GM19452 (cell line): ENCODE measurements at regions not wholly inside any gene's neighbourhood (a gene's known extent, or its start where the extent isn't known, plus 50 kb on each side); places are given as distances from the start of the nearest gene placed in this dataset.
A peak's percentile ranks its signal among the peaks of the same experiment; 100 is the strongest.

Experiments used
- ATAC-seq: cut with Tn5 transposase; IDR thresholded peaks from one replicate; pipeline ENCODE4 v1.9.1; 2021; ENCODE audit not compliant: unreplicated experiment

- no peak for ATAC-seq
Measured at GRCh38 chr6:166754218-166755030, 127.4 kb upstream of the RPS6KA2 start.

DNA sequence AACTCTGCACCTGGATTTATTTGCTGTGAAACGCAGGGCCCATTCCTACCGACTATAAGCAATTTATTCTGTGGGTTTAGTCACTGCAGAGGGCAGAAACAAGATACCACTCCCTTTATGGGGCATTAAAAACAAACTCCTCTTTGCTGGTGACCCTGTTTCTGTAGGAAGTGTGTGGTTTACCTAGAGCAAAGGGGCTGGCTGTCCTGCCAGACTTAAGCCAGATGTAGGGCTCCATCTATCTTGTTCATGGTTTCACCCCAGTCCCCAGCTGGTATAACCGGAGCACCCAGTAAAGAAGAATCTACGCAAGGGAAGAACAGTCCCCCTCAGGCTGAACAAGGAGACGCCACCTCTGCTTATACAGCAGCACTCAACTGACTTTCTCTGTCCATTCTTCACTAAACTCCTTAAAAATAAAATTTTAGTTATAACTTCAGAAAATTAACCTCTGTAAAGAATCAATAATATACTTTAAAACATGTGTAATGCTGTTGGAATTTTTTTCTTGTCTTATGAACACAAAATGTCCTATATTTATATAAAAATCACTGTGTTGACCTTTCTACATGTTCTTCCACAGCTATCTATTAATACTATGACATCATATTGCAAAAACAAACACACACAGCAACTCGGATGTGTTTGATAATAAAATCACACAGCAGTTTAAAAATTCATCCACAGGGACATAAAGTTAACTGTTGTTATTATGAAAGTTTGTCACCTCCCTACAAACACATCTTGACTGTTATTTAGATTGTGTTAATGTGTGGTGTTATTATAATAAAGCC is 126.1 kb upstream of the RPS6KA2 start:
- ATAC-seq = no peak

DNA sequence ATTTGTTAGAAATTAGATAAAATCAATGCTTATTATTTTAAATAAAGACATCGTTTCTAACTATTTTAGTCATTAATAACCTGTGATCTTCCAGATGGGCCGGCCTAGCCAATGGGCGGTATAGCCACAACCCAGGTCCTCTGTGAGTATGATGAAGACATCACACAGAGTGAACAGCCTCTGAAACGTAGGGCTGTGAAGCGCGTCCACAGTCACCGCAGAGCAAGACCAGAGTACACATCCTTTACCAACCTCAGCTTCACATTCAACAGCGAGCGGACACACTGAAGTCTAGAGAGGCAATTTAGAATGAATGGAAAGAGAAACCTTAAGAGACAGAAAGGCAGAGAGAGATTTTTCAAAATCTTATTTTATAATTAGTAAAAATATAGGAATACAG is 125.0 kb upstream of the RPS6KA2 start:
- ATAC-seq = peak; percentile 94

DNA sequence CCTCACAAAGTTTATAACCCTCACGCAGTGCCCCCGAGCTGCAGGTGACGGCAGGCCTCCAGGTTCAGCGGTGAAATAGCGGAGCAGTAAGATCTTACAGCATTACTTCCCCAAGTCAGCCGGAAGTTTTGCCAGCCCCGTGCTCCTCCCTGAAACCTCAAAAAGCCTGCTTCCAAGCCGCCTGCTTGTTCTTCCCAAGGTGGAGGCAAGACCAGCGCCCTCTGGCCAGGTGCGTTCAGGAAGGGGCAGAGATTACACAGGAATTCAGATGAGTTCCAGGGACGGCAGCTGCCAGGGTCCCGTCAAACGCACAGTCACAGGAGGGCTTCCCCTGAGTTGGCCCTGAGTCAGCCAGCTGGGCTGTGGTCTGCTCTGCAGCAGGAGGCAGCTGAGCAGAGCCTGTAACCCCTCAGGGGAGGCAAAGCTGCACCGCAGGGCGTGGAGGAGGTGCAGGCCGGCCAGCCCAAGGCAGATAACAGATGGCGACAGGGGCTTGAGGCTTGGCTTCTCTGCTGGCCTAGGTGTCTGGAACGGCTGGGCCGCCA is 124.1 kb upstream of the RPS6KA2 start:
- ATAC-seq = peak; percentile 78

DNA sequence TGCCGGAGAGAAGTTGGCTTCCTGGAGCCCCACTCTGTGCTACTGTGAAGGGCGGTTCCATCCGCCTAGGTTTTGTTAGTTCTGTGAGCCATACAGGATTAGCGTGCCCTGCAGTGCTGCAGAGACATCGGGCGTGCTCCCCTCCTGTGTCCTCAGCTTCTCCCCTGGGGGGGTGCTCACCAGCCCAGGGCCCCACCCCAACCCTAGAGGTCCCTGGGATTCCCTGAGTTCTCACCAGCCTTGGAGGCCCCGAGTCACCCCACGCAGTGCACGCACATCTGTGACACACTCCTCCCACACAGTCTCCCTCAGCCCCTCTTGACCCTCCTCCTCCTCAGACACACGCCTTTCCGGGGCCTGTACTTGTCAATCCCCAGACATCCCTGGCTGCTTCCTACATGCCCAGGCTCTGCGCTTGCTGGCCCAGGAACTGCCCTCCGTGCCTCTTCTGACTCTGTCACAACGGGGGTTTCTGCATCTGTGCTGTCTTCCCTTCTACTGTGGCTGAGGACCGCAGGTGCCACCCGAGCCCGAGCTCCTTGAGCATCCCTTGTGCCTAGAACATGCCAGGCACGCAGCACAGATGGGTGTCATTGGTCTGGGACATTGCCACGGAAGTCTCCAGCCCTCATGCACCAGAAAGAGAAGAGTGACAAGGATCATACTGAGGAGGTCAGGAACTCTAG is 123.2 kb upstream of the RPS6KA2 start:
- ATAC-seq = no peak

- ATAC-seq = no peak
Measured at GRCh38 chr6:166749666-166750065, 122.6 kb upstream of the RPS6KA2 start.

DNA sequence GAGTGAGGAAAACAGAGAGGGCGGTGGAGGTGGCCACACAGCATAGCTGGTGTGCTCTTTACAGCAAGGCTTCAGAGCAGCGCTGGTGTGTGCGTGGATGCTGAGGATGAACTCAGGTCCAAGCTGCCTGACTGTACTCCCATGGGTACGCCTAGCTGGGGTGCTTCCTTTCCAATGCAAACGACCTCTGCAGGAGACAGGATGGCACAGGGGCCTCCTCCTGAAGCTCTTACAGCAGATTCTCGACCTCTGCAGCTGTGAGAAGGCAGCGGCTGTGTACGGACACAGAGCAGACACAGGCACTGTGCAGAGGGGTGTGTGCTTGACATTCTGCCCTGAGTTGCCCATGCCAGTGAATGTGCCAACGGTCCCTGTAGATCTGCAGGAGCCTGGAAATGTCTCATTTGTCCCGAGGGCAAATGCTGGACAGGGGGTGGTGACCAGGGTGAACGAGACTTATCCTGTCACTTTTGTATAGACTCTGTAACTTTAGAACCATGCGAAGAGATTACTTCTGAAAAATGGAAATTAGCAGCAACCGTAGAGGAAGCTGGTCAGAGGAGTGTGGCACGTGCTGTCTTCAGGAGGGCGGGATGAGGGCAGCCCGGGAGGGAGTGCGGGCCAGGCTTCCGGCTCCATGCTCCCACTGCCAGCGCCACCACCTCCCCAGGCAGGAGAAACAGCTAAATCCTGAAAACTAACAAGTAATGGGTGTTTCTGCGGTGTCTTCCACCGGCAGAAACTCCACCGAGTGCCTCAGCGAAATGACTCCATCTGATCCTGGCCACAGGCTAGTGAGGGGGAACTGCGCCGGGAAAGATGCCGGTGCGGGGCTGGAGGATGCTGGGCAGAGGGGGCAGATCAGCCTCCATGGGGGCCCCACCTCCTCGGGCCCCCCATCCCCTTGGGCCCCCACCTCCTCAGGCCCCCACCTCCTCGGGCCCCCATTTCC is 120.9 kb upstream of the RPS6KA2 start:
- ATAC-seq = no peak

GRCh38 chr6:166745801-166746668 is 119.0 kb upstream of the RPS6KA2 start:
- ATAC-seq = no peak

DNA sequence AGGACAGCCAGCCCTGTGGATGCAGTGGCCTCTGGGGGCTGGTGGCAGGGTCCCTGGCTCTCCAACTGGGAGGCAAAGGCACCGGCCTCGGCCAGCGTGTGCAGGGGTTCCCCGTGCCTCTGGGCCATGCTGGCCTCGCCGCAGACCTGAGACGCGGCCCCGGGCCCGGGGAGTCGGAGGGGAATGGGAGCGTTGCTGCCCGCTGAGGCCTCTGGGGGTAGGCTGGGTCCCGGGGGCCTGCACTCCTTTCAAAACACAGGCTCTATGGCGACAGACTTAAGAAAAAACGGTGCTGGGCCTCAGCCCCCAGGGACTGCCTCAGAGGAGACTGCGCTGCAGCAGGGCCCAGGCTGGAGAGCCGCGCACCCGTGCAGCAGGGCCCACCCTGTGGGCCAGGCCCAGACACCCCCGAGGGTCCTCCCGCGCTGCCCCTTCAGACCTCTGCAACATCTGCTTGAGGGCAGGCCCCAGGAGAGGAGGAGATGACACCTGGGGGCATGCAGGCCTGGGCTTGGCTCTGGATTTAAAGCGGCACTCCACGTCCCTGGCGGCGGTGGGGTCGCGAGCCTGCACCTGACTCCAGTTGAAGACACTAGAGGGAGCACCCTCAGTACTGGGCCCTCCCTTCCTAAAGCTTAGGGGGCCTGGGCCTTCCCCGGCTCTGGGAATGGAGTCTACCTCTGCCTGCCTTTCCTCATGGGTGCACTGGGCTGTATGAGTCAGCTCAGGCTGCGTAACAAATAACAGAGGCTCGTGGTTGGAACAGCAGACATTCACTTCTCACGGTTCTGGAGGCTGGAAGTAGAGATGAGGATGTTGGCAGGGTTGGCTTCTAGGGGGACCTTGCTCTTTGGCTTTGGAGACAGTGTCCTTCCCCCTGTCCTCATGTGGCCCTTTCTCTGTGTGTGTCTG is 117.4 kb upstream of the RPS6KA2 start:
- ATAC-seq = no peak

GRCh38 chr6:166743406-166744222 is 116.6 kb upstream of the RPS6KA2 start:
- ATAC-seq = no peak

GRCh38 chr6:166742981-166743380 is 115.9 kb upstream of the RPS6KA2 start:
- ATAC-seq = no peak

DNA sequence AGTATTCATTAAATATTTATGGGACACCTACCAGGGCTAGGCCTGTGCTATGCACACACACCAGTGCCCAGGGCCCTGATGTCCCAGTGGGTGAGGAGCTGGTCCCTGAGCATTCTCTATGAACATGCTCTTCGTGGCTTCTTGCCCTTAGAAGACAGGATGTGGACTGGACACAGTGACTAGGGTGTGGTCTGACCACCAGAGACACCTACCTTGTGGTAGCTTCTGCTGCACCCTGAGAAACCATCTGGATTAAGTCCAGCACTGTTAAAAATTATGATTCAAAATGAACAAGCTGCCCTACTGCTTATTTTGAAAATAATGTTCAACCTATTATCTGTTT is 112.9 kb upstream of the RPS6KA2 start:
- ATAC-seq = no peak

DNA sequence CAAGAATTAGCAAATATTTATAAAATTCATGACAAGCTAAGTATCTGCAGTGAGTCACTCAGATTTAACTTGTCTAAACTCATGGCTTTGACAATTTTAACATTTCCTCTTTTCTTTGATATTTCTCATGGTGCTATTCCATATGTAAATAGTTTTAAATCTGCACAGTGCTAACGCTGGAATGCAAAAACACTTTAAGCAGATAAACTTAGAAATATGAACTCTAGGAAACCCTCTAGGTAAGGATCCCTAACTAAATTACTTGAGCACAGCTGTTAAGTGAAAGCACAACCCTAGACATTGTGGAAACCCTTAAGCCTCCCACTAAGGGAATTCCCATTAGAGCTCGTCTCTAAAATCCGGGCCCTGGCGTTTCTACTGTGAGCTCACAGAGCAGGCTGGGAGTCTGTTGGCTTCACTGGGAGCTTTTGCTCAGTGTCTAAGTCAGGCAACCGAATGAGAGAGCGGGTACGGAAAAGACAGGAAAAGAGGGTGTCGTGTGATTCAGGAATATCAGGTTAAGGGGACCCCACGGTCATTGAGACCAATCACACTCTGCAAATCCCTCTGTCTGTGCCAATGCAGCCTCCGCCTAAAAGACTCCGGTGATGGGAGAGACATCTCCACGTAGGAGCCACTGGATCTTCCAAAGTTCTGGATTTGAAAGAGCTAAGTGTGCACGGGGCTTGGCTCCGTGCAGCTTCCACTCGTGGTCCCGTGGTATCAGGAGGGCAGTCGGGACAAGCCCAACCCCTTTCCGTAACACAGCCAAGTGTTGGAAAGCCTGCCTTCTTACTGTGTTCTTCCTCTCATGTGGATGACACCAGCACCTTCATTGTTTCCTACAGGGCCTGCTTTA is 112.3 kb upstream of the RPS6KA2 start:
- ATAC-seq = no peak

- no peak for ATAC-seq
Measured at GRCh38 chr6:166738386-166739116, 111.5 kb upstream of the RPS6KA2 start.

GRCh38 chr6:166737261-166737660 is 110.2 kb upstream of the RPS6KA2 start:
- no peak for ATAC-seq

DNA sequence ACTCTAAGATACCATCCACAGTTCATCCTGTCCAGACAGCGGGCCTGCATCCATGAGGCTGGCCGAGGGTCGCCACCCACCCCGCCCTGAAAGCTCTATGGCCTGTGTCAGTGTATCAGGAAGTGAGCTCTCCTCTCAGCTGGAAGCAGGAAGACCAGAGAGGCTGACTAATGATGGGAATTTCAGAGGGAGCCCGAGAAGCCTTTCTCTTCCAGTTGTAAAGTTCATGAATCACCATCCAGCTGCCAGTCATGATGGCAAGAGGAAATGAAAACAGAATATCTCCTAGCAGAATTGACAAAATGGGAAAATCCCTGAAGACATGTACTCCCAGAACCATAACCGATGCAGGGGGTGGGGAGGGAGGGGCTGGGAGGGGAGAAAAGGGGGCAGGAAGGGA is 109.6 kb upstream of the RPS6KA2 start:
- ATAC-seq = no peak
